HG03159 (cell line): ENCODE measurements at regions not wholly inside any gene's neighbourhood (a gene's known extent, or its start where the extent isn't known, plus 50 kb on each side); places are given as distances from the start of the nearest gene placed in this dataset.
"Not testable (repeated sequence)": the region's sequence is repeated elsewhere in the genome, so short reads cannot be mapped to it uniquely, and the experiment has no call there.

Experiments
- ATAC-seq: cut with Tn5 transposase; IDR thresholded peaks from one replicate; pipeline ENCODE4 v1.9.1; 2021; ENCODE audit warnings: mild to moderate bottlenecking, moderate library complexity; ENCODE audit not compliant: unreplicated experiment

DNA sequence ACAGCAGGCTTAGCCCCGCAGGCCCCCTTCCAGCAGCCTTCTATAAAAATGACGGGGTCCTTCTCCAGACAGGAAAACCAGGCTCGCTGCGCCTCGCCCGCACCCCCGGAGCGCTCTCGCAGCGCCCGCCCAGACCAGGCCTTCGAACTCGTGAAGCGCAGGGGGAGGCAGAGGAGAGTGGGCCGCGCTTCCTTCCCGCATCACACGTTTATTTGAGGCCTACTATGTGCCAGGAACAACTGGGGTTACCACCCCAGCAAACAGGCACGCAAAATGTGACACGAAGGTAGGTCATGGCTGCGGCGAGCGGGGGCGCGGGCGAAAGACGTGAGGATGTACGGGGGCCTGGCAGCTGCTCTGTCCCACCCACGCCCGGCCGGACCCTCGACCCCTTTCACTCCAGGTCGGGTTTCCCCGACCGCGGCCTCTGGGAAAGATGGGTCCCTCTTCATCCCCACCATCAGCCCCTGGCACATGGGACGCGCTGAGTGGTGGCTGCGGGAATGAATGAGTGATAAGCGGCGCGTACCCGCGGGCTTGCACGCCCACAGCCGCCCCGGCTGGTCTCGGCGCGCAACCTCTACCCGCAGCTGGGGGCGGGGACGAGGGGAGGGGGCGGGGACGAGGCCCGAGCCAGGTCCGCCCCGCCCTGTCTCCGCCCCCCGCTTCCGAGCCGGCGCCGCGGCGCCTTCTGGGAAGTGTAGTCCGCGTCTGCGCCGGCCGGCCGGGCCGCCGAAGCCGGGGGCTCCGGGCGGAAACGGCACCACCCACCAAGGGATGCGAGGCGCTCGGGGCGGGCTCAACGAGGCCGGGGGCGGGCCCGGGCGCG lies 59.1 kb downstream of the ZNF467 start:
- peak; percentile 88 for ATAC-seq

DNA sequence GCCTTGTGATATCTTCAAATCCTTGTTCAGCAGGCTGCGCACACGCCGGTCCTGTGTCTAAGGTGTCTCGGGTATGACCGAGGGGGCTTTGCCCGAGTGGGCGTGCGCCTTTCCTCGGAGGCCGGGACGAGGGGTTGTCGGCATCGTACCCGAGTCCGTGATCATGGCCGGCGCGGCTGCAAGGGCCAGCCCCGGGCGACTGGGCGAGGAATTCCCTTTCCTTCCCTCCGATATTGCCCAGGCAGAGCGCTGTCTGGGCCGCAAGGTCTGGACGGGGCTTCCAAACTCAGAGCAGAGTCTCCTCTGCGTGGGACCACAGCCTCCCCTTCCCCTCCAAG lies 59.7 kb downstream of the ZNF467 start:
- ATAC-seq: no peak

DNA sequence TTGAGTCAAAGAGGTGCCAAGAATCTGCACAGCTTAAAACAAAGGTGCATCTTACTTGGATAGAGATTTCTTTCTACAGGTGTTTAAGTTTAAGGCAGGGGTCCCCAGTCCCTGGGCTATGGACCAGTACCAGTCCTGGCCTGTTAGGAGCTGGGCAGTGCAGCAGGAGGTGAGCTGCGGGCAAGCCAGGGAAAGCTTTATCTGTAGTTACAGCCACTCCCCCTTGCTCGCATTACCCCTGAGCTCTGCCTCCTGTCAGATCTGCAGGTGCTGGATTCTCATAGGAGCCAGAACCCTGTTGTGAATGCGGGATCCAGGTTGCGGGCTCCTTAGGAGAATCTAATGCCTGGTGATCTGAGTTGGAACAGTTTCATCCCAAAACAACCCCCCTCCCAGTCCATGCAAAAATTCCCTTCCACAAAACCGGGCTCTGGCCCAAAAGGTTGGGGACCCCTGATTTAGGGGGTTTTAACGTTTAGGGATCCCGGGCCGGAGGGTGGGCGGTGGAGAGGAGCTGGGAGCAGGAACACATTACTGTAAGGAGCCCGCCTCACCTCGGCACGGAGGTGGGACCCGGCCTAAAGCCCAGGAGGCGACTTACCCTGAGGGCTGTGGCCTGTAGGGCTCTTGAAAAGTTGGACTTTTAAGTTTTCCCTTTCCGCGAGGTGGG lies 60.2 kb downstream of the ZNF467 start:
- ATAC-seq: no peak

DNA sequence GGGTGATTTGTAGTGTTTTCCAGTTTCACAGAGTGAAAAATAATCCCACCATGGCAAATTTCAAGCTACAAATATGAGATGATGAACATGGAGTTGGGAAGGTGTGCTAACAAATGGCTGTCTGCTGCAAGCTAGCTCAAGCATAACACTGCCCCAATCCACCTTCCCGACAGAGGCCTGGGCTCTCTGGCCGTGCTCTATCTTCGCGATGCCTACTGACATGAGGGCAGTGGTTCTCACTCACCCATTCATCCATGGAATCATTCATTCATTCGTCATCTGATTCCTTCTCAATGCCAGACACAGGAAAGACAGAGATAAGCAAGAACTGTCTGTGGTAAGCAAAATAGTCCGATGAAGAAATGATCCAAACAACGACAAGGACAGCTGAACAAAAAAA lies 65.4 kb downstream of the ZNF467 start:
- ATAC-seq: no peak

DNA sequence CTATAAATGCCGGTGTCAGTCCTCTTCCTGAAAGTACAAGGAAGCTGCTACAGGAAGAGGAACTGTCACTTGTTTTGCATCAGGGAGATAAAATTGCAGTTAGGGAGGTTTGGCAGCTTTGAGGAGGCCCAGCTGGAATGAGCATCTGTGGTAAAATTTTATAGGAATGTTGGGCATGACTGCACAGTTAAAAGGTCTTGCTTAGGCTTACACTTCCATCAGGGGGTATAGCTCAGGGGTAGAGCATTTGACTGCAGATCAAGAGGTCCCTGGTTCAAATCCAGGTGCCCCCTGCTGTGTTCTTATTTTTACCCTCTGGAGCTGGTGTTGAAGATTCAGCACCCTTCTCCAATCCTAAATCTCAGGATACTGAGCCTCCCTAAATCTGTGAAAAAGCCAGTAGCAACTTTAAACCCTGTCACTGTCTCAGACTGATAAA lies 65.9 kb downstream of the ZNF467 start:
- no peak for ATAC-seq

DNA sequence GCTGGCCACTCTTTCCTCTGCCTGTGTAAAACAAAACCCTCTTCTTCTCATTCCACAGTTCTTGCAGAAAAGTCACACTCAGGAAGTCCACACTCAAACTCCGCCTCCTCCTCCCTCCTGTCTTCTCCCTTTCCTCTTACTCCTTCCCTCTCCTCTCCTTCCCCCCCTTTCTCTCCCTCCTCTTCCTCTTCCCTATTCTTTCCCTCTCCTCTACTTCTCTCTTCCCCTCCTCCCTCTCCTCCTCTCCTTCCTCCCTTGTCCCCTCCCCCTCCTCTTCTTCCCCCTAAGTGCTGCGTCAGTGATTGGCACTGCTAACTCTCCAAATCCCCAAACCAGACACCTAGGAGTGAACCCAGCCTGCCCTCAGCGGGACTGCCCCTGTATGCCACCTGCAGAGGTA lies 67.0 kb downstream of the ZNF467 start:
- no peak for ATAC-seq

DNA sequence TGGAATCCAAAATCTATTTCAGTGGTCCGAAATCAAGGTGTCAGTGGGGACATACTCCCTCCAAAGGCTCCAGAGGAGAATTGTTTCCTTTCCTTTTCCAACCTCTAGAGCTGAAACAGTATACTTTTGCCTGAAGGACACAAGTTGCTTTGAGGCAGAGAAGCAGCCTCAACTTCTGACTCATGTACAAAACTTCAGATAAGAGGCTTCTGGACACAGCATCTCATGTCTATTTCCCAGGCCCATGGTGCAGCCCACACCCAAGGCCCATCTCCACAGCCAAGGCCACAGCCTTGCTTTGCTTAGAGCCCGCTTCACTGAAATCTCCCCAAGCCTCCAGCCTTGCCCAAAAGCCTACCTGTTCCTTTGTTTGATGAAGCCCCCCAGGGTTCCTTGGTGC lies 68.9 kb downstream of the ZNF467 start:
- ATAC-seq: no peak

DNA sequence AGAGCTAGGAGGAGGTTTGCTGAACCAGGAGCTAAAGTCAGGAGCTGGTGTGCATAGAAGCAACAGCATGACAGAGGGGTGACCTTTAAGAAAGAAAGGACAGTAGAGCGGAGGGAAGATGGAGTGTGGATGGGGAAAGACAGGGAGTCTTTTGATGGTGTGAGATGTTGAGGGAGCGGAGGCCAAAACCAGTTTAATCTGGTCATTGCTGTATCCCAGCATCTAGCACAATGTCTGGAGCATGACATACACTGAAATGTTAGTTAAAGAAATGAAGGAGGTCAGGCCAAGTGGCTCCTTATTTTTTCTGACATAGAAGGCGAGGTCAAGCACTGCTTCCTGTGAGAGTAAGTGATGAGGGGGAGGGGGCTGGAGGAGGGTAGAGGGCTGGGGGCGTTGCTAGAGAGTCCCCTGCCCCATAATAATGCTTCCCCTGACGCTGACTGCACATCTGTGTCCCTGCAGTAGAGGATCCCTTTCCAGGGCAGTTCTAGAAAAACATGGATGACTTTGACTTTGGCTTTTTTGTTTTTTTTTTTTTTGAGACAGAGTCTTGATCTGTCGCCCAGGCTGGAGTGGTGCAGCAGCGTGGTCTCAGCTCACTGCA lies 70.2 kb downstream of the ZNF467 start:
- no peak for ATAC-seq

DNA sequence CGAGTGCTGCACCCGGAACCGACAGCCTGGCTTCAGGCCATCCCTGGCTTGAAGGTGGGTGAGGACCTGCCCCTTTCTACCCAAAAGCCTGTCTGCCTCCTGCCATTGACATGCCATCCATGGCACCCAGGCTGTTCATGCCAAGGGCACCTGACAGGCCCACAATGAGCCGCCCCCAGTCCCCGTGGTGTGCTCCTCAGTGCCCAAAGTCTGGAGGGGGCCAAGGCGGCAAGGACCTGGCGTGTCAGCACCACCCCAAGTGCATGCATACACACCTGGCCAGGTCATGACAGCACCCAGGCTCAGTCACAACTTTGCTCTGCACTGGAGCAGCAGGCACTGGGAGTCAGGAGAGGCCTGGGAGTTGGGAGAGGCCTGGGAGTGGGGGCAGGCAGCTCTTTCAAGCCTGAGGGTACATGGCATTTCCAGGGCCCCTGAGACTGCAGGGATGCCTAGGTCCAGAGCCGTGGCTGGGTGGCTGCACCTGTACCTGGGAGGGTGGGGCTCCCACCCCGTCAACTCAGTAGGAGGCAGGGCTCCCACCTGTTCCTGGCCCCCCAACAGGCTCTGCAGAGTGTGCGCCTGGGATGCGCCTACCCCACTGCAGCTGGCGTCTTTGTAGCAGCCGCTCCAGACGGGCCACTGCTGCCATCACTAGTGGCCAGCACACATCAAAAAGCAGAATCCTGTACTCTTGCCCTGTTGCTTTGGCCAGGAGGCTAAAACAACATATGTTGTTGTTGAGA lies 71.7 kb downstream of the ZNF467 start:
- no peak for ATAC-seq

DNA sequence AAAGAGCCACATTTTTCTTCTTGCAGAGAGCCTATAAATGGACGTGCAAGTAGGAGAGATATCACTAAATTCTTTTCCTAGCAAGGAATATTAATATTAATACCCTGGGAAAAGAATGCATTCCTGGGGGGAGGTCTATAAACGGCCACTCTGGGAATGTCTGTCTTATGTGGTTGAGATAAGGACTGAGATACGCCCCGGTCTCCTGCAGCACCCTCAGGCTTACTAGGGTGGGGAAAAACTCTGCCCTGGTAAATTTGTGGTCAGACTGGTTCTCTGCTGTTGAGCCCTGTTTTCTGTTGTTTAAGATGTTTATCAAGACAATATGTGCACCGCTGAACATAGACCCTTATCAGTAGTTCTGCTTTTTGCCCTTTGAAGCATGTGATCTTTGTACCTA lies 75.6 kb downstream of the ZNF467 start:
- not testable (repeated sequence) for ATAC-seq

DNA sequence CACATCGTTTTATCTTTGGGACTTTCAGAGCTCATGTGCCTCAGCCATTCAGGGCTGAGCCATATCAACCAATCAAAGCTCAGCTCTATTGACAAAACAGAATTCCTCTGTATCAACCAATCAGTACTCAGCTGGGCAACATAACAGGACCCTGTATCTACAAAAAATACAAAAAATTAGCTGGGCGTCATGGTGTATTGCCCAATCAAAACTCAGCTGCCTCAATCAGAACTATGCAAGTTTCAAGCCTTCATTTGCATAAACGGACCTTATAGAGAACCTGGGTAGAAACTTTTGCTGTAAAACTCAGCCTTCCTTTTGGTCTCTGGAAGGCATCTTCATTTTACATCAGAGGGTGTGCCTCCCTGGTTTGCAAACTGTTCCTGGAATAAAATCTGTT lies 77.1 kb downstream of the ZNF467 start:
- ATAC-seq: no peak

DNA sequence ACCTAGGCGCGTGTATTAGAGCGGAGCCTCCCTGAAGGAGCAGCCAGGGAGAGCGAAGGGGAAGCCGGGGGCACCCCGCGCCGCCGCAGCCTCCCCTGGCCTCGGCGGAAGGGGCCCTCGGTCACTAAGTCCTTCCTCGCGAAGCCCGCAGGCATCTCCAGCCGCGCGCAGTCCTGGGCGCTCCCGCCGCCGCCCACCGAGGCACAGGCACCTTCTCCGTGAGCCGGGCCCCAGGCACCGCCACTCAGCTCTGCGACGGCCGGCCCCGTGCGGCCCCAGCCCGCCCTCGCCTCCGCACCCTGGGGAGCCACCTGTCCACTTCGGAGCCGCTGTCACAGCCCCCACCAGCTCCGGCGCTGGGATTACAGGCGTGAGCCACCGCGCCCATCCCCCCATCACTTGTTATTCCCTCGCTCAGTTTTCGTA lies 80.8 kb downstream of the ZNF467 start:
- ATAC-seq: no peak

DNA sequence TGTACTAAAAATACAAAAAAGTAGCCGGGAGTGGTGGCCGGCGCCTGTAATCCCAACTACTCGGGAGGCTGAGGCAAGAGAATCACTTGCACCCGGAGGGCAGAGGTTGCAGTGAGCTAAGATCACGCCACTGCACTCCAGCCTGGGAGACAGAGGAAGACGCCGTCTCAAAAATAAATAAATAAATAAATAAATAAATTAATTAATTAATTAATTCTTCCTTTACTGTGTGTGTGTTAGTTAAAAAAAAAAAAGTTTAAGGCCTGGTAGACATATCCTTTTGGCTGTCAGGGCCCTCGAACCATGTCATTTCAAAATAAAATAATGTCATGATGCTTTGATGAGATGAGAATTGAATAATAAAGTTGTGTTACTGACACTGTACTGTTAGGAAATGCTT lies 81.3 kb downstream of the ZNF467 start:
- ATAC-seq: no peak

DNA sequence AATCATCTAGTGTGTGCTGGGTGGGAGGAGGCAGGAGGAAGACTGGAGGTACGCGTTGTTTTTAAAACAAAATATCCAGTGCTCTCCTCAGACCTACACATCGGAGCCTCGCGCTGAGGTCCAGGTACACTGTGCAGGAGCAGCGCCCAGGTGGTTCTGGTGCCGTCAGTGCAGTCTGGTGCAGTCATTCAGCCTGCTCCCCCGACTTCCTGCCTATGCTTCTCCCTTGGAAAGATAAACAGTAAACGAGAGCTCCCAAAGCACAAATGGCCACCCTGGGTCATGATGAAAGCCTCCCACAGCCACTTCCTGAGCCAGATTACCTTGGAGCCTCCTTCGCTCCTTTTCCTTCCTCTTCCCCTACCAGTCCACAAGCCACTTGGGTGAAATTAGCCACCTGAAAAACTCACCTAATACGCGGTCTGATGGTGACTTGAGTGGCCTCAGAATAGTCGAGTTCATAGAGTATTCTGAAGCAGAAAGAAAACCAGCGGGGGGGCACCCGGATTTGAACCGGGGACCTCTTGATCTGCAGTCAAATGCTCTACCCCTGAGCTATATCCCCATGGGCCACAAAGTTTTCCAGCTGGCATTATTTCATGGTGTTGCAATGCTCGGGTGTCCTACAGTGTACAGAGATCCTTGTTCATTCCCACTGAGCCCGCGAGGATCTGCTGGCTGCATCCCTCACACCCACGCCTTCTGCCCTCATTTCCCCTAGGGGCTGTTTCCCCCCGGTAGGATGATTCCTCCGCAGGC lies 82.5 kb downstream of the ZNF467 start:
- no peak for ATAC-seq

DNA sequence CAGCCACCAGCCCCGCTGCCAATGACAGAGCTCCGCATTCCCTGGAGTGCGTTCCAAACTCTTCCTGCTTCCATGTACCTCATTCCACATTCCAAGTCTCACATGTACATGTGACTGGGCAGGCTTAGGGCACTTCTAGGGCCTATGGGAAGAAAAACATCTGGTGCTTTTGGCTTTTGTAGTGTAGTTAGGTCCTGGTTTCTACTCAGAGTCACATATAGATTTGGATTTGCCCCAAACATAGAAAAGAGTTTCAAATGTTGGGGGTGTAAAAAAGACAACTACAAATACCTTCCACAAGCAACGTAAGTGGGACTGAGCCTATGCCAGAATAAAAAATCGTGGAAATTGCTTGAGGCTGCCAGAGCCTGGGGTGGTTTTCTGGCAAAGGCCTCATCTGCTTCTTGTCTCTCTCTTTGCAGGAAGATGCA lies 84.1 kb downstream of the ZNF467 start:
- ATAC-seq: no peak

DNA sequence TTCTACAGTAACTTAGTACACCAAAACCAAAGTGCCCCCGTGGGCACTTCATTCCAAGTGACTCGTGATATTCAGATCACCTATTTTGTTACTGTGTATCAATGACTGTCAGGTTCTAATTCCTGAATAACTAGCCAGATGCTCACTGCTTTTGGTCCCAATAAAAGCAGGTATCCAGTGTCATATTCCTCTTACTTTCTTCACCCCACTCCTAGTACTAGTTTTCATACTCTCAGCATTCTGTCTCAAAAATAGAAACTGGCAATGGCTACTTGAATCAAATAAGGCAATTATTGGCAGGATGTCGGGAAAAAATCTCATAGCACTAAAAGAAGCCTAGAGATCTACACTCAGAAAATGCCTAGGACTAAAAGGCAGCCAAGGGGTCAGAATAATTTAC lies 84.6 kb downstream of the ZNF467 start:
- no peak for ATAC-seq

DNA sequence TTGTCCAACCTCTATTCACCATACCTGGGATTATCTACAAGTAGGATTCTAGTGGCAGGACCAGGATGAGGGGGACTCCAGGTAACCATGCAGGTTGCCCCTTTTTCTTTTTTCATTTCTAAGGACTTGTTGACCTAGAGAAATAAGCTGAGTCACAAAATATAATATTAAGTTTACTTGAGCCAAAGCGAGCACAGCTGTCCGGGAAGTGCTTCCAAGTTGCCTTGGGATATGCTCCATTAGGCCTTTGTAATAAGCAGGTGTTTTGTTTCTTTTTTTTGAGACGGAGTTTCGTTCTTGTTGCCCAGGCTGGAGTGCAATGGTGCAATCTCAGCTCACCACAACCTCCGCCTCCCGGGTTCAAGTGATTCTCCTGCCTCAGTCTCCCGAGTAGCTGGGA lies 85.6 kb downstream of the ZNF467 start:
- not testable (repeated sequence) for ATAC-seq

DNA sequence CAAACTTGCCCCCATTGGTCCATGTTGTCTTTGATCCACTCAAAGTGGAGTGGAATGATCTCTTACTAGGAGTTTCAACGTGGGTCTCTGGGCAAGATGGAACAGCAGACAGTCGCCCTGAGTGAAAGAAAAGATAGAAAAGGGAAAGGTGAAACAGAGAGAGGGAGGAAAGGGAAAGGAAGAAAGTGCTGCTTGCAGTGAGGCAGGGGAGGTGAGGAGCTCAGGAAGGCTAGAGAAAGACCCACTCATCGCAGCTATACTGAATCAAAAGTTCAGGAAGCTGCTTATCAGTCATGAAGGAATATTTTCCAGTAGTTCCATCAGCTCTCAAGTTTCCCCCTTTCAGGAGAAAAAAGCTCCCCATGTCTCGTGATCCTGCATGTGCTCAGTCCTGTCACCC lies 86.9 kb downstream of the ZNF467 start:
- ATAC-seq: no peak

DNA sequence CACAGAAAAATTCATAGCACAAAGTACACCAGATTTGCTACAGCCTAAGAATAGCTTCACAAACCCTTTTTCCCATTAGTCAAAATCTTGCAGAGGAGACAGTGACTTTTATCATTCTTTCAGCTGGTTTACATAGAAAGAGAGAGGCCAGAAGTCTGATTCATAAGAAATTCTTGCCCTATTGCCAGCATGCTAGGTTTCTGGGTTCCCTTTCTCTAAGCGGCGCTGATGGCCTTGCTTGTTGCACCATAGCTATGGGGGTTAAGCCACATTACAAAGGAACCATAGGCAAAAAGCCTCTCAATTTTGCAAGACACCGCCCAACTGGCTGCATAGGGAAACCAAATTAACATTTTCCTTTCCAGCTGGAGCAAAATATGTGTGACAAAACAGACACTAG lies 87.4 kb downstream of the ZNF467 start:
- ATAC-seq: no peak

DNA sequence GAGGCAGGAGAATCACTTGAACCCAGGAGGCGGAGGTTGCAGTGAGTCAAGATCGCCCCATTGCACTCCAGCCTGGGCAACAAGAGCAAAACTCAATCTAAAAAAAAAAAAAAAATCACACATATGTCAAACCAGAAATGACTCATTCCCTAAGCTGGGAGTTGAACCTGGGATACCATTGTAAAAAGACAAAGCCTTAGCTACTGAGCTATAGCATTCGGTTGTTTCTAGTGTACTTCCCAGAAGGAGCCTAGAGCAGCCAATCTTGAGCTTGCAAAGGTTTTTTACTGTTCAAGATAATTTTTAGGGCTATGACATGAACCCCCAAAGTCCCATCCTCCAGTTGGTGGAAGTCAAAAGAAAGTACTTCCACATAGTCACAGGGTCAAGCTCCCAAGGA lies 87.9 kb downstream of the ZNF467 start:
- ATAC-seq: no peak

DNA sequence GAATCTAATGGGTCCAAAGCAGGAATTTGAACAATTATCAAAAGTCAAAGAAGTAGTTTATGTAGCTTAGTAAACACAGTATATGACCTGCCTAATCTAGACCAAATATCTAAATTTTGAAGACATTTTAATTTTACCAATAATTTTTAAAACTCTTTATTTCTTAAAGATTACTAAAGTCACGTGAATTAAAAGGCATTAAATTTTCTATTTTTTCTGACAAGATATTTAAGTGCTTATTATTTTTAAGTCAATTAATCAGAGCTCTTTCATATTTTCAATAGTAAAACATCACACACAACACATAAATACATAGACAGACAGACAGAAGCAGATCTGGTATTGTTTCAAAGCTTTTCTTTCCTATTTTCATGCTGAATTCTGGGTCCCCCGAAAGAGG lies 89.5 kb downstream of the ZNF467 start:
- ATAC-seq: no peak
